Gastrocnemius medialis (tissue), 4 donors: ENCODE measurements at regions not wholly inside any gene's neighbourhood (a gene's known extent, or its start where the extent isn't known, plus 50 kb on each side); places are given as distances from the start of the nearest gene placed in this dataset.

Experiments
- CTCF ChIP-seq, 5 experiments: fragments of 450-650 bp in 3 of 5; fragments of 200-600 bp in 2 of 5; sonication (generic) in 2 of 5; IDR thresholded peaks in 4 of 5; conservative IDR thresholded peaks in 1 of 5; 1 replicate in 4 of 5; 2 replicates in 1 of 5; pipeline ENCODE4 v1.5.1; 2016 to 2019; ENCODE audit warnings: antibody characterized with exemption in 5 of 5, mild to moderate bottlenecking in 3 of 5, moderate library complexity in 3 of 5
- POLR2A ChIP-seq, 2 donors: fragments of 450-650 bp; IDR thresholded peaks; one replicate each; pipeline ENCODE4 v1.6.1; 2017; ENCODE audit warnings: antibody characterized with exemption in 2 of 2, mild to moderate bottlenecking in 2 of 2, moderate library complexity in 2 of 2

GRCh38 chr7:128177768-128178550 lies 63.1 kb upstream of the LEP start:
- TF ChIP-seq CTCF (IDR thresholded peaks at IDR 0.05 in 4 of 5, conservative IDR thresholded peaks at IDR 0.05 in 1 of 5): no peak
- no peak for TF ChIP-seq POLR2A (IDR thresholded peaks at IDR 0.05)
